Esophagus squamous epithelium (tissue), 5 donors: ENCODE measurements at regions not wholly inside any gene's neighbourhood (a gene's known extent, or its start where the extent isn't known, plus 50 kb on each side); places are given as distances from the start of the nearest gene placed in this dataset.

Source experiments
- DNase-seq: peaks from one replicate; lab custom pipeline; 2025; lab: John Stamatoyannopoulos, UW
- H3K27ac ChIP-seq, 4 donors: fragments of 200-600 bp; sonication (generic); one replicate each; pipeline ENCODE4 v1.5.1; 2016 to 2019; ENCODE audit warnings: mild to moderate bottlenecking in 1 of 4
- H3K27me3 ChIP-seq, 4 donors: fragments of 200-600 bp; sonication (generic); 1 replicate in 3 of 4; 2 replicates in 1 of 4; pipeline versions ENCODE4 v1.5.1 to v1.6.0; 2017 to 2021; ENCODE audit warnings: antibody characterized with exemption in 1 of 4
- H3K36me3 ChIP-seq, 3 donors: fragments of 200-600 bp; sonication (generic); one replicate each; pipeline ENCODE4 v1.5.1; 2016 to 2019
- H3K4me1 ChIP-seq, 3 donors: fragments of 200-600 bp; sonication (generic); one replicate each; pipeline ENCODE4 v1.5.1; 2017 to 2019
- H3K4me3 ChIP-seq, 4 donors: fragments of 200-600 bp; sonication (generic); 1 replicate in 3 of 4; 2 replicates in 1 of 4; pipeline ENCODE4 v1.5.1; 2016 to 2019; ENCODE audit warnings: mild to moderate bottlenecking in 2 of 4, moderate library complexity in 1 of 4
- H3K9me3 ChIP-seq, 3 donors: fragments of 200-600 bp; sonication (generic); one replicate each; pipeline ENCODE4 v1.5.1; 2016 to 2019
- CTCF ChIP-seq, 6 experiments: fragments of 450-650 bp in 4 of 6; fragments of 200-600 bp in 2 of 6; sonication (generic) in 2 of 6; IDR thresholded peaks; one replicate each; pipeline ENCODE4 v1.5.1; 2016 to 2019; ENCODE audit warnings: antibody characterized with exemption in 6 of 6, mild to moderate bottlenecking in 4 of 6, moderate library complexity in 4 of 6
- POLR2A ChIP-seq, 4 donors: fragments of 450-650 bp; IDR thresholded peaks; one replicate each; pipeline ENCODE4 v1.6.1; 2017; ENCODE audit warnings: antibody characterized with exemption in 4 of 4, mild to moderate bottlenecking in 4 of 4, moderate library complexity in 3 of 4
- WGBS, 2 donors: methylation state at CpG; one replicate each; pipeline ENCODE4 v1.1.5; 2018; 5-methylcytosine and 5-hydroxymethylcytosine counted together
- intact Hi-C: fragments of 100-400 bp; cut with DNase I; formaldehyde crosslinking; loops from one replicate; pipeline ENCODE4 v1.15.0; 2022
- donor health status: DM: yes; HTN: yes; CAD: no.

DNA sequence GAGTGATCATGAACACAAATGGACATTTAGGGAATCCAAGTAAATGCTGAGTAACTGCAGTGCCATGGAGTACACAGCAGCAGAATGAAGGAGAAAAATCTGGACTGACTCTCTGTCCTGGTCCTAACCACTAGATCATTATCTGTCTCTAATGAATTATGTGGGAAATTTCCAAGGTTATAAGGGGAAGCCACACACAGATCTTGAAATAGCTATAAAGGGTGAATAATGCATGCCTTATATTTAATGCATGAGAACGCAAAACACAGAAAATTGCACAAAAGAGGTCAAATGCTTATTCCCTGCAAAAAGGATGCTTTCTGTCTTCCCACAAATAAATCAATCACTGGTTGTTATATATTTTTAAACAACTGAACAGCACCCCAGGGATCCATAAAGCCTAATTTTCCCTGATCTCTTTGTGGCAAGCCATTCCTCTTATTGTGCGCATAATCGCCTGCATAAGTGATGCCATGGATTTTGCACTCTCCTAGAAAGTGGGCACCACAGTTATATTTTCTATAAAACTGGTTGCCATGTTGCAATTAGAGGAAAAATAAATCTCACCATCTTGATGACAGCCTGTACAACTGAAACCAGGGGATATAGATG lies 201.8 kb downstream of the XPNPEP1 start:
- TF ChIP-seq POLR2A (IDR thresholded peaks at IDR 0.05) (no peak), CTCF (IDR thresholded peaks at IDR 0.05) (no peak)
- H3K27ac ChIP-seq = no peak overlapping the region
- 88 to 92% methylated on average over 3 of the region's 3 CpGs for WGBS, 2 donors
- no peak for DNase-seq
- H3K9me3 ChIP-seq = no peaks in the 10 kb centered on the region
- no peaks in the 10 kb centered on the region for H3K27me3 ChIP-seq
- H3K4me3 ChIP-seq = no peak overlapping the region
- intact Hi-C loops = no loop called here
- H3K36me3 ChIP-seq = no peaks in the 10 kb centered on the region
- H3K4me1 ChIP-seq = no peaks in the 10 kb centered on the region

DNA sequence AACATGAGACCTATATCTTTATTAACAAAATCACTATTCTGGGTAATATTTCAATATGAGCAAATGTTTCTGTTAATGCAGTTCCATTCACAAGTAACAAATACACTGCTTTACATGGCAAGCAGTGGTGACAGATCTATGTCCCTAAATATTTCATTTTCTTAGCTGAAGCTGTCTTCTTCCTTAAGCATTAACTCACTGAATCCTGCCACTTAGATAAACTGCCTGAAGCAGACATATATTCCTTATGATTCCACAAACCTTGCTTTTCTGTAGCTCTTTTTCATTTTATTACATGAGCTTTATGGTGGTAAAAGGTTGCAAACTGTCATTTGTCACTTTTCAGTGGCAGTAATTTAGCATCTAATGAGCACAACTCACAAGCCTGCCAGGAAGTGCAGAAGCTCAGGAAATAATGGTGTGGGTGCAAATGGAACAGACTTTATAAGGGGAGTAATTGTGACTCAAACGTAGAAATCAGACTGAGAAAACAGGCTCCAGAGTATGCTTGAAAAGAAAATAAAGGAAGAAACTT lies 217.2 kb downstream of the XPNPEP1 start:
- intact Hi-C loops = no loop called here
- DNase-seq = no peak
- WGBS, 2 donors = 36 to 39% methylated on average over 1 of the region's 1 CpG
- Histone ChIP-seq H3K36me3 (no peaks in the 10 kb centered on the region), H3K27me3 (no peaks in the 10 kb centered on the region), H3K27ac (no peak overlapping the region), H3K4me3 (no peak overlapping the region), H3K9me3 (peaks cover 0 to 12% (median 0%) of the 10 kb centered on the region in 3 donors), H3K4me1 (no peaks in the 10 kb centered on the region)
- no peak for TF ChIP-seq POLR2A (IDR thresholded peaks at IDR 0.05)
- no peak for TF ChIP-seq CTCF (IDR thresholded peaks at IDR 0.05)

DNA sequence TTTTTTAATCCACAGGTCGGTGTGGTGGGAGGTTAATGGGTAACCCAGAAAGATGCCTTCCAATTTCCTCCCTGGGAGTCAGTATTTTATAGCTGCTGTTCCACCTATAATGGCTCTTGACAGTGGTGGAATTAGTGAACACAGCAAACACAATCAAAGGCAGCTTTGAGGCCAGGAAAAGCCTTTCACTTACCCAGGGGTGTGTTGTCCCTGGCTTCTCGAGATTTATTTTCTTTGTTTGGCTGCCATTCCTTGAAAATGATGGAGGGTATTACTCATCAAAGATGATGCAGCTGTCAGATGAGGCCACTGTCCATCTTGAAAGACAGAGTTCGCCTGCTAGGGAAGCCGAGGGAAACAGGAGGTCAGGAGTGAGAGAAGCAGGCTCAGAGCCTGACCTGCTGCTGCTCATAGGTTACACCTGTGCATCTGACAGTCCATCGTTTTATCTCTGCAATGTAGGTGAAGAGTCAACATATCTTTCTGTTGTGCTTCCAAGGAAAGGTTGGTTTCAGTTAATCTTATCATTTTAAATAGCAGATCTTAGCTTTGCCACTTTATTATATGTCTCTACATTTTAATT lies 221.6 kb downstream of the XPNPEP1 start:
- Histone ChIP-seq H3K27ac (no peak overlapping the region), H3K36me3 (no peaks in the 10 kb centered on the region), H3K9me3 (no peaks in the 10 kb centered on the region), H3K27me3 (no peaks in the 10 kb centered on the region), H3K4me1 (no peaks in the 10 kb centered on the region), H3K4me3 (no peak overlapping the region)
- 50 to 53% methylated on average over 5 of the region's 5 CpGs for WGBS, 2 donors
- DNase-seq = no peak
- intact Hi-C loops = no loop called here
- TF ChIP-seq POLR2A (IDR thresholded peaks at IDR 0.05) (no peak), CTCF (IDR thresholded peaks at IDR 0.05) (no peak)

- Histone ChIP-seq H3K36me3 (no peaks in the 10 kb centered on the region), H3K4me3 (no peak overlapping the region), H3K27ac (no peak overlapping the region), H3K9me3 (no peaks in the 10 kb centered on the region), H3K27me3 (no peaks in the 10 kb centered on the region), H3K4me1 (no peaks in the 10 kb centered on the region)
- 49 to 57% methylated on average over 5 of the region's 5 CpGs for whole genome bisulfite sequencing, 2 donors
- intact Hi-C loops = no loop called here
- TF ChIP-seq POLR2A (IDR thresholded peaks at IDR 0.05) = no peak
- no peak for TF ChIP-seq CTCF (IDR thresholded peaks at IDR 0.05)
- no peak for DNase-seq
Measured at GRCh38 chr10:109698882-109699664, 224.2 kb downstream of the XPNPEP1 start.

DNA sequence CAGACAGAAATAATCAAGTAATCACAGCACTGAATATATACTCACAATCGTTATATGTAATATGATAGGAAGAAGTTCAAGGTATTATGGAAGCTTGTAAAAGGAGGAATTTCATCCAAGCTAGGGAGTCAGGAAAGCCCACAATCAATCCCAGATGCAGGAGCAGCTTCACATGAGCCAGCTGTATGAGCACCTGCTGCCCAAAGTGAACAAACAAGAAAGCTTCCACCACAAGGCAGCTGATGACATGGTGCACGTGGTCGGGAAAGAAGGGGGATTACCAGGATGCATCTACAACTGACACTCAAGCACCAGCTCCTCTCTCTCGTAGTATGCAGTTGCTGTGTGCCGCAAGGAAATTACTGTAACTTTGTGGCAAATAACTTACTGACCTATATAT lies 225.2 kb downstream of the XPNPEP1 start:
- no peaks in the 10 kb centered on the region for H3K27me3 ChIP-seq
- H3K4me1 ChIP-seq = no peaks in the 10 kb centered on the region
- no peak for DNase-seq
- no peaks in the 10 kb centered on the region for H3K36me3 ChIP-seq
- H3K27ac ChIP-seq = no peak overlapping the region
- no peaks in the 10 kb centered on the region for H3K9me3 ChIP-seq
- WGBS, 2 donors = 45 to 62% methylated on average over 5 of the region's 5 CpGs
- TF ChIP-seq CTCF (IDR thresholded peaks at IDR 0.05) (no peak), POLR2A (IDR thresholded peaks at IDR 0.05) (no peak)
- H3K4me3 ChIP-seq = no peak overlapping the region
- intact Hi-C loops = no loop called here
